ENCODE measurements at regions not wholly inside any gene's neighbourhood (a gene's known extent, or its start where the extent isn't known, plus 50 kb on each side); places are given as distances from the start of the nearest gene placed in this dataset.

DNA sequence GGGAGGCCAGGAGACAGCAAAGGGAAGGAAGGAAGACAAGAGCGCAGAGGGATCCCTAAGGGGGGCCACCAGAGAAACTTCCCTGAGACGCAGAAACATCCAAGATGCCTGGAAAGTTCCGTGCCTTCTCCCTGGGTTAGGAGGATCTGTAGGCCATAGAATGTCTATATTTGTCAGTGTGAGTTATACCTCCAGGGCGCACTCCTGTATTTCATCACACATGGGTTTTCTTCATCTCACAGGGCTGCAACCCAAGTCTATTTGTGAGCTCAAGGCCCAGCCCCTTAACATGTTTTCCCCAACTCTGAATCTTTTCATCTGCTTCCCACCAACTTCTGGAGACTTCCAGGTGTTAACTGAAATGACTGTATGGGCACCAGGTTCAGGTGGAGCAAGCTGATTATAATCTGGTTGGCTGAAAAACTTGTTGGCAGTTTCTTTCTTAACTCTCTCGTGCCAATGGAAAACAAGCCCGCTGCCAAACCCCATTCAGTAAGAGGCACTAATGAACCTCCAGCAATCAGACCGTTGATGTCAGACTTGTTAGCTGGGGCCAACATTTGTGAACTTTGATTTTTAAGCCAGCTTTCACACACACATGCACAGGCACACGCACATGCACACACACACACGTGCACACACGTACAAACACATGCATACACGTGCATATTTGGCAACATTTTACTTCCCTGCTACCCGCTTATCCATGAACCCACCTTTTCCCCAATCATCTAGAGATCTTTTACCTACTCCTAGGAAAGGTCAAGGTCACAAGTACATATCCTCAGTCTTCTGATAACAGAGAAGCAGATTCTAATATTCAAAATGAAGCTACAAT lies 247.5 kb upstream of the GMDS start:
- TF ChIP-seq, protein P1, sequence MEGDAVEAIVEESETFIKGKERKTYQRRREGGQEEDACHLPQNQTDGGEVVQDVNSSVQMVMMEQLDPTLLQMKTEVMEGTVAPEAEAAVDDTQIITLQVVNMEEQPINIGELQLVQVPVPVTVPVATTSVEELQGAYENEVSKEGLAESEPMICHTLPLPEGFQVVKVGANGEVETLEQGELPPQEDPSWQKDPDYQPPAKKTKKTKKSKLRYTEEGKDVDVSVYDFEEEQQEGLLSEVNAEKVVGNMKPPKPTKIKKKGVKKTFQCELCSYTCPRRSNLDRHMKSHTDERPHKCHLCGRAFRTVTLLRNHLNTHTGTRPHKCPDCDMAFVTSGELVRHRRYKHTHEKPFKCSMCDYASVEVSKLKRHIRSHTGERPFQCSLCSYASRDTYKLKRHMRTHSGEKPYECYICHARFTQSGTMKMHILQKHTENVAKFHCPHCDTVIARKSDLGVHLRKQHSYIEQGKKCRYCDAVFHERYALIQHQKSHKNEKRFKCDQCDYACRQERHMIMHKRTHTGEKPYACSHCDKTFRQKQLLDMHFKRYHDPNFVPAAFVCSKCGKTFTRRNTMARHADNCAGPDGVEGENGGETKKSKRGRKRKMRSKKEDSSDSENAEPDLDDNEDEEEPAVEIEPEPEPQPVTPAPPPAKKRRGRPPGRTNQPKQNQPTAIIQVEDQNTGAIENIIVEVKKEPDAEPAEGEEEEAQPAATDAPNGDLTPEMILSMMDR (IDR thresholded peaks at IDR 0.05; ENCODE audit: low read depth, low read length): no peak
- DNase-seq (ENCODE audit: low read depth in 1 of 2, low spot score in 1 of 2): no peak
- Histone ChIP-seq H3K4me1 (ENCODE audit: low read depth) (no peaks in the 10 kb centered on the region), H3K9me3 (ENCODE audit: low read depth) (no peaks in the 10 kb centered on the region), H3K4me3 (no peak overlapping the region), H3K27ac (no peak overlapping the region), H3K27me3 (no peaks in the 10 kb centered on the region), H3K36me3 (no peaks in the 10 kb centered on the region)

DNA sequence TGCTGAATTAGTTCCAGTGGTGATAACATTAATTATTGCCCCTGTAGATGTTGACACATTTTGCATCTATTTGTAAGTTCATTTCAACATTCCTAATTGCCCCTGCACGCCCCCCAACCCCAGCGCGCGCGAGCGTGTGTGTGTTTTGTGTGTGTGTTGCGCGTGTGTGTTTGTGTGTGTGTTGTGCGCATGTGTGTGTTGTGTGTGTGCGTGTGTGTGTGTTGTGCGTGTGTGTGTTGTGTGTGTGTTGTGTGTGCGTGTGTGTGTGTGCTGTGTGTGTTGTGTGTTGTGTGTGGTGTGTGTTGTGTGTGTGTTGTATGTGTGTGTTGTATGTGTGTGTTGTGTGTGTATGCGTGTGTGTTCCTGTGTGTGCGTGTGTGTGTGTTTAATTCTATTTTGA lies 245.7 kb upstream of the GMDS start:
- no peaks in the 10 kb centered on the region for H3K27me3 ChIP-seq
- TF ChIP-seq, protein P1 (IDR thresholded peaks at IDR 0.05; ENCODE audit: low read depth, low read length): no peak
- no peak overlapping the region for H3K4me3 ChIP-seq
- H3K4me1 ChIP-seq (ENCODE audit: low read depth): no peaks in the 10 kb centered on the region
- no peaks in the 10 kb centered on the region for H3K36me3 ChIP-seq
- H3K9me3 ChIP-seq (ENCODE audit: low read depth): no peaks in the 10 kb centered on the region
- DNase-seq (ENCODE audit: low read depth in 1 of 2, low spot score in 1 of 2): no peak
- H3K27ac ChIP-seq: no peak overlapping the region

DNA sequence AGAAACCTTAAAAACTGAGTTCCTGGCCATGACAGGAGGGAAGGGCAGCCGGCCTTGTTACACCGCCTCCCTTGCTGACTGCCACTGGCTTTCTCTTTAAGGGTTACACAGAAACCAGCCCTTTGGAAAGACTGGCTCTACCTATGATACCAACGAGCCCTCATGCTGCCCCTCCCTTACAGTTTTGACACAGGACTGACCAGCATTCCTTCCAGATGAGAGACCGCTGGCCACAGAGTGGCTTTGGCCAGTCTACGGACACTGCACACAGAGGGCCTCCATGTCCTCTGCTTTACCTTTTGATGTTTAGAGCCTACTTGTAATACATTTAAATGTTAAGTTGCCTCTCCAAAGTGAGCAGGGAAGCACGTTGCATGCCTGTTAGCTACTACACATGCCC lies 243.2 kb upstream of the GMDS start:
- Histone ChIP-seq H3K36me3 (no peaks in the 10 kb centered on the region), H3K4me3 (no peak overlapping the region), H3K4me1 (ENCODE audit: low read depth) (no peaks in the 10 kb centered on the region), H3K9me3 (ENCODE audit: low read depth) (no peaks in the 10 kb centered on the region), H3K27me3 (no peaks in the 10 kb centered on the region), H3K27ac (no peak overlapping the region)
- no peak for DNase-seq (ENCODE audit: low read depth in 1 of 2, low spot score in 1 of 2)
- TF ChIP-seq, protein P1 (IDR thresholded peaks at IDR 0.05; ENCODE audit: low read depth, low read length): no peak

DNA sequence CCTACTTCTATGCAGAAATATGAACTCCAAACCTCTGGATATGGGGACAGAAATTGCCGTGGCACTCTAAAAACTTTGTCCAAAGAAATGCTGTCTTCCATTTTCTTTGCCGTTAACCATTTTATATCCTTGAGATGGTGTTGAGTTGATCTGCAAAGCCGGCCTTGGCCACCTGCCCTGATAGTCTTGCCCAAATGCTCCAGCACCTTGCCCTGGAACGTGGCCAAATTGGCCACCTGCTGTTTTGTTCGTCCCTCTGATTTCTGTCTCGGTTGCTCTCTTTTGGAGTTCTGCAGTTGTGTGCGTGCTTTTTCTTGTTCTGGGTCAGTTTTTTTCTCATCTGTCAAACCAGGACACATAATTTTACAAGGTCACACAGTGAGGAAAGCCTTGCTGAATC lies 239.7 kb upstream of the GMDS start:
- no peaks in the 10 kb centered on the region for H3K9me3 ChIP-seq (ENCODE audit: low read depth)
- H3K4me1 ChIP-seq (ENCODE audit: low read depth): no peaks in the 10 kb centered on the region
- H3K27me3 ChIP-seq: no peaks in the 10 kb centered on the region
- H3K27ac ChIP-seq: no peak overlapping the region
- DNase-seq (ENCODE audit: low read depth in 1 of 2, low spot score in 1 of 2): no peak
- H3K36me3 ChIP-seq: no peaks in the 10 kb centered on the region
- TF ChIP-seq, protein P1 (IDR thresholded peaks at IDR 0.05; ENCODE audit: low read depth, low read length): no peak
- no peak overlapping the region for H3K4me3 ChIP-seq

DNA sequence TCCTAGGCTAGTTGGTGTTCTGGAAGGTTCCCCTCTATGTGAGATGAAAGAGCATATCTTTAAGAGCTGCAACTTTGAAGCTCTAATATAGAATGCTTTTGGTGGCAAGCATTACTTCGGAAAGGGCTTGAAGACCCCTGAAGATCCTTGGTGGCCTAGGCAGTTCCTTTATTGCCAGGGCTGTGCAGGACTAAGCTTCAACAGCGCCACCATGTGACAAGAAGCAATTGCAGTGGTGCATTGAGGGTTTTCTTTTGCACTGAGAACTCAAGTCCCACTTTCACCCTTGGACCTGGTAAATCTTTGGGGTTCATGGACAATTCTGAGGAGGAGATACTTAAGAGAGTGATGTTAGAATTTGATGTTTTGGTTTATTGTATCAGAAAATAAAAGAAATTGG lies 237.4 kb upstream of the GMDS start:
- Histone ChIP-seq H3K4me1 (ENCODE audit: low read depth) (peaks cover 7% of the 10 kb centered on the region), H3K27ac (no peak overlapping the region), H3K27me3 (no peaks in the 10 kb centered on the region), H3K9me3 (ENCODE audit: low read depth) (no peaks in the 10 kb centered on the region), H3K4me3 (no peak overlapping the region), H3K36me3 (no peaks in the 10 kb centered on the region)
- TF ChIP-seq, protein P1 (IDR thresholded peaks at IDR 0.05; ENCODE audit: low read depth, low read length): no peak
- DNase-seq (ENCODE audit: low read depth in 1 of 2, low spot score in 1 of 2): no peak

All from cardiac muscle cell (in vitro differentiated cells and primary cell).